Gastrocnemius medialis (tissue), 4 donors: ENCODE measurements at regions not wholly inside any gene's neighbourhood (a gene's known extent, or its start where the extent isn't known, plus 50 kb on each side); places are given as distances from the start of the nearest gene placed in this dataset.
"Not testable (repeated sequence)": the region's sequence is repeated elsewhere in the genome, so short reads cannot be mapped to it uniquely, and the experiment has no call there.

Source experiments
- CTCF ChIP-seq, 5 experiments: fragments of 450-650 bp in 3 of 5; fragments of 200-600 bp in 2 of 5; sonication (generic) in 2 of 5; IDR thresholded peaks in 4 of 5; conservative IDR thresholded peaks in 1 of 5; 1 replicate in 4 of 5; 2 replicates in 1 of 5; pipeline ENCODE4 v1.5.1; 2016 to 2019; ENCODE audit warnings: antibody characterized with exemption in 5 of 5, mild to moderate bottlenecking in 3 of 5, moderate library complexity in 3 of 5
- POLR2A ChIP-seq, 2 donors: fragments of 450-650 bp; IDR thresholded peaks; one replicate each; pipeline ENCODE4 v1.6.1; 2017; ENCODE audit warnings: antibody characterized with exemption in 2 of 2, mild to moderate bottlenecking in 2 of 2, moderate library complexity in 2 of 2

- TF ChIP-seq POLR2A (IDR thresholded peaks at IDR 0.05); CTCF (IDR thresholded peaks at IDR 0.05 in 4 of 5, conservative IDR thresholded peaks at IDR 0.05 in 1 of 5): not testable (repeated sequence)
Measured at GRCh38 chr20:29392853-29393252, 1864.6 kb upstream of the DEFB115 start.
